ENCODE measurements at regions not wholly inside any gene's neighbourhood (a gene's known extent, or its start where the extent isn't known, plus 50 kb on each side); places are given as distances from the start of the nearest gene placed in this dataset.
"Not testable (repeated sequence)": the region's sequence is repeated elsewhere in the genome, so short reads cannot be mapped to it uniquely, and the experiment has no call there.

DNA sequence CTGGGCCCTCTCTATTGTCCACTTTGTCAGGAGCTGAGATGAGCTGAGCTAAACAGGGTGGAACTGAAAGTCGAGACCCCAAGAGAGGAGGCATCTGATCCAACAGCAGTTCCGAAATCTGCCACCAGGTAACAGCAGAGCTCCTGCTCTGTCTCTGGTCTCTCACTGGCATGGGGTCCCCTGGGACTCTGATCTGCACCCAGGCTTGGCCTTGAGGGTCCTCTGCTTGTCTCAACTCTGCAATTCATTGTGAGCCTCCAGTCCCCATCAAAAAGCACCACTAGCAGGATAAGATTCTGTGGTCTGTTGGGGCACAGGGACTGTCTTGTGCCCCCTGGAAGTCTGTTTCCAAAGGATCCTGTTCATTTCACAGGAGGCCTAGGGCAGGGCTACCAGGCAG, 62.5 kb upstream of the TOP1 start:
- no peaks in the 10 kb centered on the region for H3K36me3 ChIP-seq (ENCODE audit: control insufficient read depth, insufficient read depth, low read length)
- H3K4me1 ChIP-seq (ENCODE audit: control insufficient read depth, insufficient read depth, low read length, poor library complexity, severe bottlenecking): peaks cover 2% of the 10 kb centered on the region
- no peak overlapping the region for H3K27ac ChIP-seq (ENCODE audit: low read depth, low read length, severe bottlenecking)
- 63 to 100% methylated on average over 1 to 2 of the region's 2 CpGs for WGBS, 2 experiments (ENCODE audit: insufficient coverage in 2 of 2)
- H3K4me3 ChIP-seq (ENCODE audit: extremely low read depth, insufficient read depth, low read length, poor library complexity, severe bottlenecking): no peak overlapping the region
- H3K9me3 ChIP-seq (ENCODE audit: control insufficient read depth, low read length): no peaks in the 10 kb centered on the region

GRCh38 chr20:40966516-40967185, 62.0 kb upstream of the TOP1 start:
- WGBS, 2 experiments (ENCODE audit: insufficient coverage in 2 of 2): 94 to 99% methylated on average over 8 to 9 of the region's 9 CpGs
- Histone ChIP-seq H3K4me1 (ENCODE audit: control insufficient read depth, insufficient read depth, low read length, poor library complexity, severe bottlenecking) (peaks cover 2% of the 10 kb centered on the region), H3K27ac (ENCODE audit: low read depth, low read length, severe bottlenecking) (no peak overlapping the region), H3K36me3 (ENCODE audit: control insufficient read depth, insufficient read depth, low read length) (no peaks in the 10 kb centered on the region), H3K9me3 (ENCODE audit: control insufficient read depth, low read length) (no peaks in the 10 kb centered on the region), H3K4me3 (ENCODE audit: extremely low read depth, insufficient read depth, low read length, poor library complexity, severe bottlenecking) (no peak overlapping the region)

GRCh38 chr20:40967700-40968099, 60.9 kb upstream of the TOP1 start:
- no peaks in the 10 kb centered on the region for H3K36me3 ChIP-seq (ENCODE audit: control insufficient read depth, insufficient read depth, low read length)
- H3K9me3 ChIP-seq (ENCODE audit: control insufficient read depth, low read length): no peaks in the 10 kb centered on the region
- peaks cover 2% of the 10 kb centered on the region for H3K4me1 ChIP-seq (ENCODE audit: control insufficient read depth, insufficient read depth, low read length, poor library complexity, severe bottlenecking)
- no peak overlapping the region for H3K27ac ChIP-seq (ENCODE audit: low read depth, low read length, severe bottlenecking)
- no peak overlapping the region for H3K4me3 ChIP-seq (ENCODE audit: extremely low read depth, insufficient read depth, low read length, poor library complexity, severe bottlenecking)
- WGBS, 2 experiments (ENCODE audit: insufficient coverage in 2 of 2): 87 to 100% methylated on average over 1 to 3 of the region's 4 CpGs

DNA sequence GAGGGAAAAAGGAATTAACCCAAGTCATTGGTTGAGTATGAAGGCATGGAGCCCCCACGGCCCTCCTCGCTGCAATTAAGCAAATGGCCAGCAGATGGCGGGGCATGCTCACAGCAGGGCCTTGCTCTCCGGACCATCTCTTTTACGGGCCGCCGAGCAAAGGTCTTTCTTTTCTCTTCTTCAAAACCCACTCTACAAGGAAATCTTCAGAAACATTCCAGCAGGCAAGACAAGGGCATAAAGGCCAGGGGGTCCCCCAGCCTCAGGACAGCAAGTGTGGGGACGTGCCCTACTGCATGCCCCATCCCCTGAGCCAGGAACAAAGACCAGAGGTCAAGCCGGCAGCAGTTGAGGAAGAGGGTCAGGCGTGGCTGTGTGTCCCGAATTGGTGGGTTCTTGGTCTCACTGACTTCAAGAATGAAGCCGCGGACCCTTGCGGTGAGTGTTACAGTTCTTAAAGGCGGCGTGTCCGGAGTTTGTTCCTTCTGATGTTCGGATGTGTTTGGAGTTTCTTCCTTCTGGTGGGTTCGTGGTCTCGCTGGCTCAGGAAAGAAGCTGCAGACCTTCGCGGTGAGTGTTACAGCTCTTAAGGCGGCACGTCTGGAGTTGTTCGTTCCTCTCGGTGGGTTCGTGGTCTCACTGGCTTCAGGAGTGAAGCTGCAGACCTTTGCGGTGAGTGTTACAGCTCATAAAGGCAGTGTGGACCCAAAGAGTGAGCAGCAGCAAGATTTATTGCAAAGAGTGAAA, 59.6 kb upstream of the TOP1 start:
- H3K27ac ChIP-seq (ENCODE audit: low read depth, low read length, severe bottlenecking); H3K36me3 ChIP-seq (ENCODE audit: control insufficient read depth, insufficient read depth, low read length); H3K4me1 ChIP-seq (ENCODE audit: control insufficient read depth, insufficient read depth, low read length, poor library complexity, severe bottlenecking); H3K9me3 ChIP-seq (ENCODE audit: control insufficient read depth, low read length); H3K4me3 ChIP-seq (ENCODE audit: extremely low read depth, insufficient read depth, low read length, poor library complexity, severe bottlenecking): not testable (repeated sequence)
- 7 to 46% methylated on average over 6 to 20 of the region's 28 CpGs for WGBS, 2 experiments (ENCODE audit: insufficient coverage in 2 of 2)

GRCh38 chr20:40970218-40970617, 58.4 kb upstream of the TOP1 start:
- H3K27ac ChIP-seq (ENCODE audit: low read depth, low read length, severe bottlenecking): no peak overlapping the region
- peaks cover 2% of the 10 kb centered on the region for H3K4me1 ChIP-seq (ENCODE audit: control insufficient read depth, insufficient read depth, low read length, poor library complexity, severe bottlenecking)
- no peaks in the 10 kb centered on the region for H3K9me3 ChIP-seq (ENCODE audit: control insufficient read depth, low read length)
- 88 to 100% methylated on average over 5 of the region's 6 CpGs for WGBS, 2 experiments (ENCODE audit: insufficient coverage in 2 of 2)
- no peak overlapping the region for H3K4me3 ChIP-seq (ENCODE audit: extremely low read depth, insufficient read depth, low read length, poor library complexity, severe bottlenecking)
- H3K36me3 ChIP-seq (ENCODE audit: control insufficient read depth, insufficient read depth, low read length): no peaks in the 10 kb centered on the region

DNA sequence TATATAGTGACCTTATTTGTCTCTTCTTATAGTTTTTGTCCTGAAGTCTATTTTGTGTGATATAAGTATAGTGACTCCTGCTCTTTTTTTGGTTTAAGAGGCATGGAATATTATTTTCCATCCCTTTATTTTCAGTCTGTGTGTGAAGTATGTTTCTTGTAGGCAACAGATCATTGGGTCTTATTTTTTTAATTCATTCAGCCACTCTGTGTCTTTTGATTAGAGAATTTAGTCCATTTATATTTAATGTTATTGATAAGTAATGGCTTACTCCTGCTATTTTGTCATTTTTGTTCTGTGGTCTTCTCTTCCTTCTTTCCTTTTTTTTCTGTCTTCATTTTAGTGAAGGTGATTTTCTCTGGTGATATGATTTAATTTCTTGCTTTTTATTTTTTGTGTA, 51.4 kb upstream of the TOP1 start:
- no peaks in the 10 kb centered on the region for H3K4me1 ChIP-seq (ENCODE audit: control insufficient read depth, insufficient read depth, low read length, poor library complexity, severe bottlenecking)
- H3K4me3 ChIP-seq (ENCODE audit: extremely low read depth, insufficient read depth, low read length, poor library complexity, severe bottlenecking): no peak overlapping the region
- H3K9me3 ChIP-seq (ENCODE audit: control insufficient read depth, low read length): peaks cover 3% of the 10 kb centered on the region
- H3K36me3 ChIP-seq (ENCODE audit: control insufficient read depth, insufficient read depth, low read length): no peaks in the 10 kb centered on the region
- H3K27ac ChIP-seq (ENCODE audit: low read depth, low read length, severe bottlenecking): no peak overlapping the region

DNA sequence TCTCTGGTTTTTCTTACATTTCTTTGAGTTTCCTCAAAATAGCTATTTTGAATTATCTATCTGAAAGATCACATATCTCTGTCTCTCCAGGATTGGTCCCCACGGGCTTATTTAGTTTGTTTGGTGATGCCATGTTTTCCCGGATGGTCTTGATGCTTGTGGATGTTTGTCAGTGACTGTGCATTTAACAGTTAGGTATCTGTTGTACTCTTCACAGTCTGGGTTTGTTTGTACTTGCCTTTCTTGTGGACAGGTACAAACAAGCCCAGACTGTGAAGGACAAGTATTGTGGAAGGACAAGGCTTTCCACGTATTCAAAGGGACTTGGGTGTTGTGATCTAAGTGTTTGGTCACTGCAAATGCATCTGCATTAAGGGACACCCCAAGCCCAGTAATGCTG, 49.9 kb upstream of the TOP1 start:
- Histone ChIP-seq H3K27ac (ENCODE audit: low read depth, low read length, severe bottlenecking) (no peak overlapping the region), H3K36me3 (ENCODE audit: control insufficient read depth, insufficient read depth, low read length) (no peaks in the 10 kb centered on the region), H3K4me1 (ENCODE audit: control insufficient read depth, insufficient read depth, low read length, poor library complexity, severe bottlenecking) (no peaks in the 10 kb centered on the region), H3K9me3 (ENCODE audit: control insufficient read depth, low read length) (peaks cover 3% of the 10 kb centered on the region), H3K4me3 (ENCODE audit: extremely low read depth, insufficient read depth, low read length, poor library complexity, severe bottlenecking) (no peak overlapping the region)
- 83 to 94% methylated on average over 2 to 3 of the region's 3 CpGs for WGBS, 2 experiments (ENCODE audit: insufficient coverage in 2 of 2)
